OCI-LY1 (cell line): ENCODE measurements at regions not wholly inside any gene's neighbourhood (a gene's known extent, or its start where the extent isn't known, plus 50 kb on each side); places are given as distances from the start of the nearest gene placed in this dataset.

Source experiments
- H2AFZ ChIP-seq: fragments of 200-600 bp; sonication (generic), shearing (Covaris generic); 2 replicates; pipeline ENCODE4 v1.6.0; 2014; ENCODE audit warnings: antibody characterized with exemption, mild to moderate bottlenecking, low read length
- H3F3A ChIP-seq: fragments of 200-600 bp; sonication (generic), shearing (Covaris generic); 2 replicates; pipeline ENCODE4 v1.6.0; 2014; ENCODE audit warnings: mild to moderate bottlenecking, antibody characterized with exemption, low read length, moderate library complexity; ENCODE audit not compliant: insufficient read depth
- H3K27ac ChIP-seq: fragments of 200-600 bp; sonication (generic); 2 replicates; pipeline ENCODE4 v1.5.1; 2014; ENCODE audit warnings: low read length, mixed run types, mild to moderate bottlenecking, low read depth; ENCODE audit not compliant: poor library complexity, severe bottlenecking
- H3K27me3 ChIP-seq: fragments of 200-600 bp; sonication (generic); 2 replicates; pipeline ENCODE4 v1.6.0; 2014; ENCODE audit warnings: antibody characterized with exemption, mild to moderate bottlenecking, low read length, moderate library complexity; ENCODE audit not compliant: insufficient read depth
- H3K36me3 ChIP-seq: fragments of 200-600 bp; sonication (generic); 2 replicates; pipeline ENCODE4 v1.6.1; 2014; ENCODE audit warnings: mild to moderate bottlenecking, antibody characterized with exemption, low read length, moderate library complexity, mixed read lengths; ENCODE audit not compliant: insufficient read depth
- H3K4me1 ChIP-seq: fragments of 200-600 bp; sonication (generic); 2 replicates; pipeline ENCODE4 v1.5.1; 2014; ENCODE audit warnings: mild to moderate bottlenecking, low read length, moderate library complexity; ENCODE audit not compliant: insufficient read depth, severe bottlenecking
- H3K4me2 ChIP-seq: fragments of 200-600 bp; sonication (generic), shearing (Covaris generic); 2 replicates; pipeline ENCODE4 v1.6.1; 2014; ENCODE audit warnings: low read length
- H3K4me3 ChIP-seq: fragments of 200-600 bp; sonication (generic); 2 replicates; pipeline ENCODE4 v1.5.1; 2014; ENCODE audit warnings: low read length, low read depth, mild to moderate bottlenecking, mixed read lengths; ENCODE audit not compliant: poor library complexity, severe bottlenecking
- H3K79me2 ChIP-seq: fragments of 200-600 bp; shearing (Covaris generic); 2 replicates; pipeline ENCODE4 v1.6.1; 2016; ENCODE audit warnings: mixed run types, low read length, mixed read lengths; ENCODE audit not compliant: insufficient read depth
- H3K9ac ChIP-seq: fragments of 200-600 bp; sonication (generic), shearing (Covaris generic); 2 replicates; pipeline ENCODE4 v1.6.1; 2014; ENCODE audit warnings: mild to moderate bottlenecking, low read length, mixed read lengths
- H3K9me2 ChIP-seq: fragments of 200-600 bp; sonication (generic), shearing (Covaris generic); 2 replicates; pipeline ENCODE4 v1.6.1; 2014; ENCODE audit warnings: low read depth, mild to moderate bottlenecking, low read length, mixed read lengths
- H3K9me3 ChIP-seq: fragments of 200-600 bp; shearing (Covaris generic); 2 replicates; pipeline ENCODE4 v1.6.1; 2014; ENCODE audit warnings: low read length, mixed read lengths
- H4K20me1 ChIP-seq: fragments of 200-600 bp; sonication (generic), shearing (Covaris generic); 2 replicates; pipeline ENCODE4 v1.6.0; 2016; ENCODE audit warnings: mild to moderate bottlenecking, low read length; ENCODE audit not compliant: insufficient read depth
- CTCF ChIP-seq: fragments of 200-600 bp; sonication (generic), shearing (Covaris generic); IDR thresholded peaks from 2 replicates; pipeline ENCODE4 v1.5.1; 2017; ENCODE audit warnings: mild to moderate bottlenecking, antibody characterized with exemption, low read length, moderate library complexity, mixed read lengths
- EZH2 ChIP-seq: fragments of 200-600 bp; sonication (generic), shearing (Covaris generic); IDR thresholded peaks from 2 replicates; pipeline ENCODE4 v1.8.0; 2017; ENCODE audit warnings: borderline replicate concordance, mixed run types, mild to moderate bottlenecking, antibody characterized with exemption, low read length, moderate library complexity, mixed read lengths

- Histone ChIP-seq H3K4me3 (no peak overlapping the region), H3K79me2 (no peaks in the 10 kb centered on the region), H3F3A (no peaks in the 10 kb centered on the region)
Observed at GRCh38 chrX:13923289-13923688, 106.4 kb upstream of the GPM6B start.

GRCh38 chrX:13917507-13917906 lies 100.6 kb upstream of the GPM6B start:
- H3K4me1 ChIP-seq, result no peaks in the 10 kb centered on the region
- H3F3A ChIP-seq, result no peaks in the 10 kb centered on the region
- no peak overlapping the region for H3K27ac ChIP-seq
- H3K36me3 ChIP-seq, result no peaks in the 10 kb centered on the region
- H3K27me3 ChIP-seq, result no peaks in the 10 kb centered on the region
- H3K79me2 ChIP-seq, result no peaks in the 10 kb centered on the region
- H3K4me2 ChIP-seq, result no peak overlapping the region
- H3K9me3 ChIP-seq, result no peaks in the 10 kb centered on the region
- H4K20me1 ChIP-seq, result no peaks in the 10 kb centered on the region
- H2AFZ ChIP-seq, result no peak overlapping the region
- no peak overlapping the region for H3K4me3 ChIP-seq
- H3K9ac ChIP-seq, result no peak overlapping the region
- TF ChIP-seq EZH2 (no peak), CTCF (no peak)
- no peaks in the 10 kb centered on the region for H3K9me2 ChIP-seq

More at GRCh38 chrX:13923289-13923688, 106.4 kb upstream of the GPM6B start:
- TF ChIP-seq EZH2 (no peak), CTCF (no peak)
- no peaks in the 10 kb centered on the region for H3K36me3 ChIP-seq
- H3K27ac ChIP-seq, result no peak overlapping the region
- no peaks in the 10 kb centered on the region for H3K27me3 ChIP-seq
- H4K20me1 ChIP-seq, result no peaks in the 10 kb centered on the region
- H2AFZ ChIP-seq, result no peak overlapping the region
- H3K9ac ChIP-seq, result no peak overlapping the region
- H3K4me1 ChIP-seq, result no peaks in the 10 kb centered on the region
- H3K9me2 ChIP-seq, result no peaks in the 10 kb centered on the region
- no peak overlapping the region for H3K4me2 ChIP-seq
- H3K9me3 ChIP-seq, result no peaks in the 10 kb centered on the region

- Histone ChIP-seq H3K4me3 (no peak overlapping the region), H3K9ac (no peak overlapping the region), H3K9me3 (no peaks in the 10 kb centered on the region), H3K4me2 (no peak overlapping the region), H3K79me2 (no peaks in the 10 kb centered on the region), H4K20me1 (no peaks in the 10 kb centered on the region), H3K9me2 (no peaks in the 10 kb centered on the region), H3K36me3 (no peaks in the 10 kb centered on the region), H3K27me3 (no peaks in the 10 kb centered on the region), H3K27ac (no peak overlapping the region), H3K4me1 (no peaks in the 10 kb centered on the region), H2AFZ (no peak overlapping the region), H3F3A (no peaks in the 10 kb centered on the region)
- no peak for TF ChIP-seq EZH2
- no peak for TF ChIP-seq CTCF
Observed at GRCh38 chrX:13911586-13911985, 94.7 kb upstream of the GPM6B start.
